ENCODE measurements at regions not wholly inside any gene's neighbourhood (a gene's known extent, or its start where the extent isn't known, plus 50 kb on each side); places are given as distances from the start of the nearest gene placed in this dataset.
A peak's percentile ranks its signal among the peaks of the same experiment; 100 is the strongest.
"Not testable (repeated sequence)": the region's sequence is repeated elsewhere in the genome, so short reads cannot be mapped to it uniquely, and the experiment has no call there.

- DNase-seq, result no peak
Observed at GRCh38 chr6:151671195-151671594, 136.3 kb upstream of the ESR1 start.

DNA sequence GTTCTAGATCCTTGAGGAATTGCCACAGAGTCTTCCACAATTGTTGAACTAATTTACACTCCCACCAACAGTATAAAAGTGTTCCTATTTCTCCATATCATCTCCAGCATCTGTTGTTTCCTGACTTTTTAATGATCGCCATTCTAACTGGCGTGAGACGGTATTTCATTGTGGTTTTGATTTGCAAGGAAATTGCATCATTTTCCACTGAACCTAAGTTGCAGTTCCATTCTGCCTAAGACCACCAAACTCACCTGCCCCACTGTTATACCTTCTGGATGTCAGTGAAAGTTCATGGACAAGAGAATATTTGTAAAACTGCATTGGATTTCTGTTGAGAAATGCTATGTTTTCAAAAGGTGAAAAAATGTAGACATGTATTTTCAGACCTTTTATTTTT is 132.9 kb upstream of the ESR1 start:
- DNase-seq, result no peak

DNA sequence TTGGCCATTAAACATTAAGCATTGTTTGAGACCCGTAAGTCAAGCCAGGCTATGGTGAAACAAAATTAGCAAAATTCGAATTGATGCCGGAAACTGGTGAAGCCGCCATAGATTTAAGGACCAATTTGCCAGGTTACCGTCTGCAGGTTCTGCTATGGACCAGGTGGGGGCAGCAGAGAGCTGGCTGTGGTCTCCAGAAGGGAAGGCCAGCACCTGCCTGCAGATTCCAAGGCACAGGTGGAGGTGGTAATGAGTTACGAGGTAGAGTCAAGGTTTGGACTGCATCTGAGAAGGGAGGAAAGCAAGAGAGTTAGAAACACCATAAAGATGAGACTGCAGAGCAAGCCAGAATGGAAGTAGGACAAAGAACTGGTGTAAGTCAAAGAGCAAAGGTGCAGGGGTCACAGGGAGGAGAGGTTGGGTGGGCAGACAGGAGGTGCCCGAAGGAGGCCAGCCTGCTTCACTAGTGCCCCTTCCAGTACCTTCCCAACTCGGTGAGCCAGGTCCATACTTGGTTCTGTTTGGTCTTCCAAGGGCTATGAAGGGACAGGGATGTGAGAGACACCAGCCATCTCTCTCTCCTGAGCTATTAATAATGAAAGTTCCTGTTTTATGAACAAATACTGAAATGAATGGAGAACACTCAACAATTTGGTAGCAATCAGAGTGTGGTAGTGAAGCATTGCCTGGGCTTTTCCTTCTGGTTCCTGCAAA is 131.6 kb upstream of the ESR1 start:
- DNase-seq, result peak; percentile 16

DNA sequence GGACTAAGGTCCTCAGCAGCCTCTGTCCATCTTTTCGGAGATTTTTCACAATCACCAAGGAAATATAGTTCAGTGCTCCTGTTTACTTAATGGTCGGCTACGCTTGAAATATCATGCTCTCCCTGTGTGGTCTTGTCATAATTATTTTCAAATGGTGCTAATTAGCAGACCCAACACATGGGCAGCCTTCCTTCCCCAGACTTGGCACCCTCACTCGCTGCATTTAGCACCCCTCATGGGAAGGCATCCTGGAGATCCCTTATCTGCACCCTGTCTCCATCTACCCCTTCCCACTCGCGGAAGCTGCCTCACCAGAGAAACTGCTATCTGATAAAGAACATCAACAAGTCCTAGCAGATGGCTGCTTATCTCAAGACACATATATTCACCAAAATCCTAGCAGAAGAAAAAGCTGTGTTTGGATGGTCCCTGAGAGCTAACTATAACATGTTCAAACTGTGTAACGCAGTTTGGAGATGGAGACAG is 131.0 kb upstream of the ESR1 start:
- DNase-seq, result no peak

DNA sequence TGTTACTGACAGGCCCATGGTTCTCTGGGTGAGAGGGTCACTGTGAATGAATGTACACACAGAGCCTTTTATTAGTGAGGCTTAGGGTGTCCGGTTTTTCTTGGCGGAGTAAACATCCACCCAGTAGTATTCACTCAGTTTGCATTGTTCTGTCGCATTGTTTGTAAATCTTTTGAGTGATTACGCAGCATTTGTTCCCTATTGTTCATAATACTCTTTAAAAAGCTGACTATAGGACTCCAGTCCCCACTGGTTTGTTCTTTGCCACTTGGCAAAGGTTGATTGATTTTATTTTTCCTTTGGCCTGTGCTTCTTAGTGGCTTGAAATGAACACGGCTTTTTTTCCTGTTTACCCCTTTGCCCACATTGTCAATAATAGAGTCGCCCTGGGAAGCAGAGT is 130.1 kb upstream of the ESR1 start:
- DNase-seq, result no peak

DNA sequence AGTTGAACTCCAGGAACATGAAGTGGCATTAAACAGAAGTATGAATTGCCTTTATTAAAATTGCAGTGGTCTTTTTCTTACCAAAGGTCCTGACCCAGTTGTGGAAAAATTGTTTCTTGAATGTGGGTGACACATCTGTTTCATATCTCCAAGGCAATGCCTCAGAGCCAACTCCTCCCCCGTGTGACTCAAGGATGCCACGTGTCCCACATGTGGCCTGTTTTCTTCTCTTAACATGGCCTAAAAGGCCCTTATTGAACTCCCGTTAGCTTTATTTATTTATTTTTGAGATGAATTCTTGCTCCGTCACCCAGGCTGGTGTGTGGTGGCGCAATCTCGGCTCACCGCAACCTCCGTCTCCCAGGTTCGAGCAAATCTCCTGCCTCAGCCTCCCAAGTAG is 128.4 kb upstream of the ESR1 start:
- peak; percentile 61 for DNase-seq

DNA sequence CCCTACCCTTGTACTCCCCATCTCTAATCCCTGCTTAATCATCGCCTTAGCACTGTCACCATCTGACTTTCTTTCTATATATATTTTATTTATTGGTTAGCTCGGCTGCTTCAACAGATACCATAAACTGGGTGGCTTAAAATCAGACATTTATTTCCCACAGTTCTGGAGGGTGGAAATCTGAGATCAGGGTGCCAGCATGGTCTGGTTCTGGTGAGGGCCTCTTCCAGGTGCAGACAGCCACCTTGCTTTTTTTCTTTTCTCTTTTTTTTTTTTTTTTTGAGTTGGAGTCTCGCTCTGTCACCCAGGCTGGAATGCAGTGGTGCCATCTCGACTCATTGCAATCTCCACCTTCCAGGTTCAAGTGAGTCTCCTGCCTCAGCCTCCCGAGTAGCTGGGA is 127.5 kb upstream of the ESR1 start:
- no peak for DNase-seq

DNA sequence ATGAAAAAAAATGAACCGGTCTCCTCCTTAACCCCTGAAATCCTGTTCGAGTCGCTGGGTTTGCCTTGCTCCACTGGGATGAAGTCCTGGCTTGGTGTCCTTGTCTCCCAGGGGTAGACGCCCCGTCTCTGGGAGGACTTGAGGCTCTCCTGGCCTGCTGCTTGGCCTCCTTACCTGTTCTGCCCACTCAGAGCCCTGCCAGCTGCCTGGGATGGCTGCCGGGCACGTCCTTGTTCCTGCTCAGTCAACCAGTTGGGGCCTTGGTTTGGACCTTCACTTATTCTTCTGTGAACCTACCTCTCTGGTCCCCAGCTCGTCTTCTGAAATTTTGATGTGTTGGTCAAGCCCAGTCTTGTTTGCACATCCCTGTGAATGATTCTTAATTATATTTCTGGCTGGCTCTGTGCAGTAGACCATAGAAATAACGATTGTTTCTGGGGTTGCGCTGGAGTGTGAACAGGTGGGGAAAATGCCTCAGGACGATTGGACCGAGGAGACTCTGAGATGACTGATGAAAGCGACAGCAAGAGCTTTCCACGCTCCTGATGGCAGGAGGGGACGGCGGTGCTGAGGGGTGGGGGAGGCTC is 126.5 kb upstream of the ESR1 start:
- DNase-seq, result no peak

GRCh38 chr6:151681433-151682059 is 125.9 kb upstream of the ESR1 start:
- peak; percentile 12 for DNase-seq

GRCh38 chr6:151682251-151682650 is 125.2 kb upstream of the ESR1 start:
- DNase-seq, result no peak

- DNase-seq, result no peak
Observed at GRCh38 chr6:151682922-151683321, 124.6 kb upstream of the ESR1 start.

DNA sequence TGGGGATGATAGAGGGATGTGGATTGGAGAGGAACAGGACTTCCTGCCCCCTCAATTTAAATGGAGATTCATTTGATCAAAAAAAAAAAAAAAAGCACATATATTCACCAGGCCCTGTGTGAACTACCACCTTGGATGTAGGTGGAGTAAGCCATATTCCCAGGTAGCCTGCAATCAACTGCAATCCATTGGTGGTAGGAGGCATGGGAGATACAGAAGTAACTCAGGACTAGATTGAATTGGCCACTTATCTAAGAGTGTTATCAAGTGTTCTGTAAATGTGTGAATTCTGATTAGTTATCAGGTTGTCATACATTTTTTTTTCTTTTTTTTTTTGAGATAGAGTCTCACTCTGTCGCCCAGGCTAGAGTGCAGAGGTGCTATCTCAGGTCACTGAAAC is 124.1 kb upstream of the ESR1 start:
- DNase-seq, result no peak

DNA sequence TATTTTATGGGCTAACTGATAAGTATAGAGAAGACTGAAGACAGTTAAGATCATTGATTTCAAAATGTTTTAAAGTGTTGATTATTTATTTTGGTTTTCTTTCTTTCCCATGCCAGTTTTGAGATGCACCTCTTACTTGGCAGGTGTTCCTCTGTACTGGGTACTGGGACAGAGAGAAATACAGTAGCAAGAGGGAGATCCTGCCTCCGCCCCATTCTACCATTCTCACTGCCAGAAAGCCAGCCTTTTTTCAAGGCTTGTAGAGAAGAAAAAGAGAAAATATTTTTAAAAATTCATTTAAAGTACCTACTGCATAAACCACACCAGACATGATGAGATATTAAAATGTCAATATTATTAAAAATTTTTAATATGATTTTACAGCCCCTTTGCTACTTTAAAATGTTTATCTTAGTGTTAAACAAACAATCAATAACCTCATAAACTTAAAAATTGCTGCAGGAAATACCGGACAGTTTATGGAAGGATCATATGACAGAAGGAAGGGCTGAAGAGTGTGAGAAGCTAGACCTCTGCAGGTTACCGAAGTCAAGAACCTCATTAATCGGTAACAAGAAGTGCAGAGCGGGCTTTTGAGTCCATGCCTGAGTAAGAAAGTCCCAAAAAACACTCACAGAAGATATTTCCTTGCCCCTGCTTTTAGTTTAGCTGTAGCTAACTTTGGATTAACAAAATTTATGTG is 117.8 kb upstream of the ESR1 start:
- no peak for DNase-seq

- no peak for DNase-seq
Observed at GRCh38 chr6:151690303-151690702, 117.2 kb upstream of the ESR1 start.

DNA sequence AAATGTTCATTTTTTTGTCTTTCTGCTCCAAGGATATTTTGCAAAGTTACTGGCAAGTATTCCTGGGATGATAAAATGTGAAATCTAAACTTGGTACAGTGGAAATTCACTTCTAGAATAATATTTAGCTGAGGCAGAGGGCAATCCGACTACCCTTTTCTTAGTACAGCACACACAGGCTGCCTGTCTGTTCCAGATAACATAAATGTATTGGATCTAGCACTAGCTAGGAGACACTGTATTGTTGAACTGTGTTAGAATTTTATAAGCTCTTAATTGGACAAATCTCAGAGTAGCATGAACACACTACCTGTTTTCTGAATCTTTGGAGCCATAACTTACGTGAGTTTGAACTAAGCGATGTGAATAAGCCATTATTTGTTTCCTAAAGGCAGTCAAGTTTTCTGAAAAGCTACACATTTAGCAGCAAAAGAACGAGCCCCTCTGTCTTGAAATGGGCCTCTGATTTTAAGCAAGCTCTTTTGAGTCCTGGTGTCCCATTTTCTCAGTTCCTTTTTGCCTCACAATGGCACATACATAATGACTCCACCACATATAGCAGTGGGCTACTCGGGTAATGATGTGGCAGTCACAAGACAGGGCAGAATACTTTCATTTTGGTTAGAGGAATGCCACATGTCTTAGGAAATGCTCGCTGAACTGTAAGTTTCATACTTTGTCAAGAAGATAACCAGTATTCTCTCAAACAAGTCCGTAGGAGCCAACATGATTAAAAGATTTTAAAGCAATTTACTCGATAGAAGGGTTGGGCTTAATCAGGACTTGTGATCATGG is 116.5 kb upstream of the ESR1 start:
- no peak for DNase-seq

DNA sequence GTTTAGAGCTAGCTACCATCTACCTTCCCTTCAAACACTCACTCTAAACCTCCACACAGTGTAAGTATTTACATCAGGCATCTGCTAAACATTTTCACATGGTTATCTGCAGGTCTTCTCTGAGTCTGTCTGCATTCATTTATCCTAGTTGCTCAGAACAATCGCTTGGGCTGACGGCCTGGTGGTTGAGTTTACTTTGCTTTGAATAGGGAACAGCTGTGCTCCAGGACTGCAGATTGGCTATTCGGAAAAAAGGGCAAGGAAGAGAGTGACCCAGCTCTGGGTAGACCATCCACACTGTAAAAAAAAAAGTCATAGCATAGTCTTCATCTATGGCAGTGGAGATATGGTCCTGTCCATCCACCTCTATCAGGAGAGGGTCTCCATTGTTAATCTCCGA is 115.3 kb upstream of the ESR1 start:
- no peak for DNase-seq

DNA sequence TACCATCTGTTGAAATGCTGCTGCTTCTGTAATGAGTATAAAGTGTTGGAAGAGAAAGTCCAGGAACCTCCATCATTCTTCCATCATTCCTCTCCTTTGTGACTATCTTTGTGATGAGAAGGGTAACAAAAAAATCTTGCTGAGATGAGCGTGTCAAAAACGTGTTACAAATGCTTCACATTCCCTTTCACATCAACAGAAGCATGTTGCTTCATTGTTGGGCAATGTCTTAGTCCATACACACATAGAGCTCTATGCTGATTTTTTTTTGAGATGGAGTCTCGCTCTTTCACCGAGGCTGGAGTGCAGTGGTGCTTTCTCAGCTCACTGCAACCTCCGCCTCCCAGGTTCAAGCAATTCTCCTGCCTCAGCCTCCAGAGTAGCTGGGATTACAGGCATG is 114.1 kb upstream of the ESR1 start:
- DNase-seq, result no peak

DNA sequence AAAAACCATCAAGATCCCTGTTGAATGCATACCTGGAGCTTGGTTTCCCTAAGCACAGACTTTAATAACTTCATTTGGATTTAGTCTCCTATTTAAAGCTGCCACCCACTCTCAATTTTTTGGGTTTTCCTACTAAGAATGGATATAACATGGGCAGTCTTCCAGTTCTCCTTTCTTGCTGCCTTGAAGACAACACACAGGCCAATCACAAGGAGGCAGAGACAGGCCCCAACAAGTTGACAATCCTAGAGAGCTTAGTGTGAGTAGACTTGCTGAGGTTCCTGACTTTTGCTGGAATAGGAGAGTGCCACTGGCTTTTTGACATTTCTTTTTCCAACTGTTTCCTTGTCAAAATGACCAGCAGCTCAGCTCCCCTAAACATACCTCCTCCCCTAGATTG is 112.3 kb upstream of the ESR1 start:
- no peak for DNase-seq

- not testable (repeated sequence) for DNase-seq
Observed at GRCh38 chr6:151696302-151696701, 111.2 kb upstream of the ESR1 start.

- no peak for DNase-seq
Observed at GRCh38 chr6:151698931-151699700, 108.4 kb upstream of the ESR1 start.

DNA sequence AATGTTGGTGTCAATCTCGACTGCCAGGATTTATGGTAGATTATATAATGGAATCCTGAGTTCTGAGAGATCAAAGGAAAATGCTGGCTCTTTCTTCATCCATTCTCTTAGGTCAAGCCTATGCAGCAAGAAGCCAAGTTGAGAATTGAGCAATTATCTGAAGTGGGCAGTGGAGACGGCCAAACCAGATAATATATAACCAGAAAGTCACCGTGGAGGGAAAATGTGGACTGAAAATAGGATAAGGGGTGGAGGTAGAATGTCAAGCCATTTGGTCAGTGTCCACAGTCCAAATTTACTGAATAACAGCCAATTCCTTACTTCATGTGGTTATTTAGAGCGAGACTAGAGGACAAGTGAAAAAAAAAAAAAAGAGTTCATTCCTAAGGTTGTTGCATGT is 107.8 kb upstream of the ESR1 start:
- DNase-seq, result no peak

Measured in fibroblast of skin of abdomen (primary cell).